SK-N-SH (cell line): ENCODE measurements at regions not wholly inside any gene's neighbourhood (a gene's known extent, or its start where the extent isn't known, plus 50 kb on each side); places are given as distances from the start of the nearest gene placed in this dataset.

Experiments used
- CTCF ChIA-PET: fragments of 300-600, 350-600 bp; formaldehyde crosslinking; extraction: SDS; loops from one replicate; lab custom pipeline; 2021; lab: Yijun Ruan, JAX
- POLR2A ChIA-PET: fragments of 350-600 bp; sonication (Branson Sonifier 250); formaldehyde crosslinking; extraction: SDS; loops from one replicate; lab custom pipeline; 2020; ENCODE audit warnings: antibody characterized with exemption, inconsistent platforms; lab: Yijun Ruan, JAX
- DNase-seq: peaks from one replicate; pipeline ENCODE4 v3.0.0; 2012
- H2AFZ ChIP-seq: fragments of 200-600 bp; sonication (generic); 2 replicates; pipeline ENCODE4 v1.8.1; 2016; ENCODE audit warnings: antibody characterized with exemption, mild to moderate bottlenecking, low read depth
- H3F3A ChIP-seq: fragments of 200-600 bp; sonication (generic); replicated peaks from 2 replicates; pipeline ENCODE3; 2016; ENCODE audit warnings: antibody characterized with exemption, mild to moderate bottlenecking; ENCODE audit not compliant: insufficient read depth
- H3K27ac ChIP-seq, 2 experiments: fragments of 200-500 bp in 1 of 2; fragments of 200-600 bp in 1 of 2; sonication (Bioruptor generic) in 1 of 2; sonication (generic), shearing (Covaris generic) in 1 of 2; 2 replicates each; pipeline versions ENCODE4 v1.5.1 to v1.6.1; 2014 to 2016; ENCODE audit warnings: low read depth in 2 of 2, inconsistent platforms in 1 of 2, low read length in 1 of 2, mild to moderate bottlenecking in 1 of 2, mixed read lengths in 1 of 2
- H3K27me3 ChIP-seq: fragments of 200-600 bp; sonication (generic), shearing (Covaris generic); 2 replicates; pipeline ENCODE4 v1.6.1; 2016; ENCODE audit warnings: mixed run types; ENCODE audit not compliant: insufficient read depth
- H3K36me3 ChIP-seq, 2 experiments: fragments of 200-500 bp in 1 of 2; fragments of 200-600 bp in 1 of 2; sonication (Bioruptor generic) in 1 of 2; sonication (generic) in 1 of 2; replicated peaks in 1 of 2; 2 replicates each; pipeline versions ENCODE3 to v1.5.1; 2014 to 2016; ENCODE audit warnings: low read length in 1 of 2, mild to moderate bottlenecking in 1 of 2; ENCODE audit not compliant: insufficient read depth in 2 of 2, control insufficient read depth in 1 of 2
- H3K4me1 ChIP-seq, 2 experiments: fragments of 200-500 bp in 1 of 2; fragments of 200-600 bp in 1 of 2; sonication (Bioruptor generic) in 1 of 2; sonication (generic), shearing (Covaris generic) in 1 of 2; 2 replicates each; pipeline versions ENCODE4 v1.5.1 to v1.6.1; 2014 to 2016; ENCODE audit warnings: low read depth in 1 of 2, low read length in 1 of 2, mixed run types in 1 of 2; ENCODE audit not compliant: insufficient read depth in 2 of 2, control insufficient read depth in 1 of 2
- H3K4me2 ChIP-seq: fragments of 200-600 bp; sonication (generic), shearing (Covaris generic); 2 replicates; pipeline ENCODE4 v1.6.1; 2017; ENCODE audit warnings: mixed run types
- H3K4me3 ChIP-seq, 2 experiments: fragments of 200-500 bp in 1 of 2; fragments of 200-600 bp in 1 of 2; sonication (Bioruptor generic) in 1 of 2; sonication (generic), shearing (Covaris generic) in 1 of 2; 2 replicates each; pipeline versions ENCODE4 v1.5.1 to v1.8.1; 2014 to 2016; ENCODE audit warnings: low read depth in 2 of 2, inconsistent platforms in 1 of 2, low read length in 1 of 2, mild to moderate bottlenecking in 1 of 2, mixed read lengths in 1 of 2, moderate library complexity in 1 of 2
- H3K79me2 ChIP-seq: fragments of 200-600 bp; sonication (generic); 2 replicates; pipeline ENCODE4 v1.8.1; 2017; ENCODE audit warnings: mild to moderate bottlenecking; ENCODE audit not compliant: insufficient read depth
- H3K9ac ChIP-seq: fragments of 200-600 bp; sonication (generic); 2 replicates; pipeline ENCODE4 v1.6.1; 2017; ENCODE audit warnings: mixed run types
- H3K9me2 ChIP-seq: fragments of 200-600 bp; sonication (generic); 2 replicates; pipeline ENCODE4 v1.6.1; 2017; ENCODE audit warnings: mixed run types
- H3K9me3 ChIP-seq: fragments of 200-600 bp; sonication (generic); 2 replicates; pipeline ENCODE4 v1.6.1; 2017; ENCODE audit warnings: mixed run types, mild to moderate bottlenecking, moderate library complexity
- H4K20me1 ChIP-seq: fragments of 200-600 bp; sonication (generic); 2 replicates; pipeline ENCODE4 v1.6.1; 2017; ENCODE audit warnings: mild to moderate bottlenecking, mixed run types; ENCODE audit not compliant: insufficient read depth
- CHD2 ChIP-seq: fragments of 150-350 bp; IDR thresholded peaks from 2 replicates; pipeline ENCODE4 v1.6.1; 2018; ENCODE audit warnings: low read length; ENCODE audit not compliant: partially characterized antibody
- CTCF ChIP-seq: fragments of 200-600 bp; sonication (generic); IDR thresholded peaks from 2 replicates; pipeline ENCODE4 v1.6.1; 2017; ENCODE audit warnings: antibody characterized with exemption, mild to moderate bottlenecking, moderate library complexity
- ELF1 ChIP-seq: IDR thresholded peaks from 2 replicates; pipeline ENCODE4 v1.4.0; 2012
- FOSL2 ChIP-seq: IDR thresholded peaks from 2 replicates; pipeline ENCODE4 v1.4.0; 2012; ENCODE audit warnings: low read depth, mild to moderate bottlenecking, moderate library complexity, borderline replicate concordance
- GABPA ChIP-seq: IDR thresholded peaks from 2 replicates; pipeline ENCODE4 v1.4.0; 2012; ENCODE audit warnings: low read depth, mild to moderate bottlenecking
- JUND ChIP-seq: IDR thresholded peaks from 2 replicates; pipeline ENCODE4 v1.4.0; 2012
- MEF2A ChIP-seq: IDR thresholded peaks from 2 replicates; pipeline ENCODE4 v1.4.0; 2012; ENCODE audit warnings: low read depth, borderline replicate concordance
- MXI1 ChIP-seq: IDR thresholded peaks from 2 replicates; pipeline ENCODE4 v1.6.1; 2012; ENCODE audit warnings: mild to moderate bottlenecking, low read depth, low read length, improper control_type of control experiment
- NFIC ChIP-seq: IDR thresholded peaks from 2 replicates; pipeline ENCODE4 v1.4.0; 2012; ENCODE audit warnings: borderline replicate concordance
- NRF1 ChIP-seq: IDR thresholded peaks from 2 replicates; pipeline ENCODE4 v1.6.1; 2012; ENCODE audit warnings: low read depth, mild to moderate bottlenecking, low read length
- PBX3 ChIP-seq: IDR thresholded peaks from 2 replicates; pipeline ENCODE4; 2012
- RXRA ChIP-seq: IDR thresholded peaks from 2 replicates; pipeline ENCODE4 v1.4.0; 2012; ENCODE audit warnings: low read depth, mild to moderate bottlenecking, borderline replicate concordance
- SIN3A ChIP-seq: IDR thresholded peaks from 2 replicates; pipeline ENCODE4 v1.6.1; 2012; ENCODE audit warnings: low read depth, mild to moderate bottlenecking, low read length, moderate library complexity, borderline replicate concordance
- TAF1 ChIP-seq: IDR thresholded peaks from 2 replicates; pipeline ENCODE4 v1.6.1; 2012; ENCODE audit warnings: low read depth, mild to moderate bottlenecking, low read length, moderate library complexity, borderline replicate concordance
- TCF12 ChIP-seq: IDR thresholded peaks from 2 replicates; pipeline ENCODE4 v1.4.0; 2012
- TEAD4 ChIP-seq: IDR thresholded peaks from 2 replicates; pipeline ENCODE4 v1.4.0; 2012; ENCODE audit warnings: mild to moderate bottlenecking, borderline replicate concordance; ENCODE audit not compliant: insufficient read depth
- WGBS: methylation state at CpG from one replicate; pipeline ENCODE4 v1.1.6; 2017; ENCODE audit warnings: low lambda C conversion rate; 5-methylcytosine and 5-hydroxymethylcytosine counted together
- TF ChIP-seq, protein P1 (sequence below): IDR thresholded peaks from 2 replicates; pipeline ENCODE4 v1.4.0; 2012; ENCODE audit warnings: low read depth, borderline replicate concordance

- H3K9ac ChIP-seq = no peak overlapping the region
- H3K36me3 ChIP-seq = no peaks in the 10 kb centered on the region
- no peaks in the 10 kb centered on the region for H3K9me3 ChIP-seq
- H3K4me2 ChIP-seq = no peak overlapping the region
- no peaks in the 10 kb centered on the region for H3K4me1 ChIP-seq
- H3K27ac ChIP-seq = no peak overlapping the region
- H3K9me2 ChIP-seq = no peaks in the 10 kb centered on the region
- no peaks in the 10 kb centered on the region for H3K79me2 ChIP-seq
- no peak for DNase-seq
- ChIA-PET POLR2A (no interaction called here), CTCF (no interaction called here)
- H3F3A ChIP-seq = no peaks in the 10 kb centered on the region
- no peak overlapping the region for H3K4me3 ChIP-seq
- no peak for TF ChIP-seq TAF1
- no peak overlapping the region for H2AFZ ChIP-seq
- no peaks in the 10 kb centered on the region for H4K20me1 ChIP-seq
- H3K27me3 ChIP-seq = no peaks in the 10 kb centered on the region
- WGBS = 67% methylated on average over 1 of the region's 1 CpG
Measured at GRCh38 chr12:83250866-83251265, 564.2 kb downstream of the TMTC2 start.

GRCh38 chr12:83245156-83245555 lies 558.5 kb downstream of the TMTC2 start:
- Histone ChIP-seq H3K27me3 (no peaks in the 10 kb centered on the region), H3K9me2 (no peaks in the 10 kb centered on the region), H4K20me1 (no peaks in the 10 kb centered on the region), H3K9ac (no peak overlapping the region), H3K4me3 (no peak overlapping the region), H3K36me3 (no peaks in the 10 kb centered on the region), H3K9me3 (no peaks in the 10 kb centered on the region), H3K4me2 (no peak overlapping the region), H3K27ac (no peak overlapping the region), H3F3A (no peaks in the 10 kb centered on the region), H3K4me1 (no peaks in the 10 kb centered on the region), H2AFZ (no peak overlapping the region), H3K79me2 (no peaks in the 10 kb centered on the region)
- TF ChIP-seq ELF1 (no peak), SIN3A (no peak), RXRA (no peak), FOSL2 (no peak), TCF12 (no peak), MEF2A (no peak), MXI1 (no peak), JUND (no peak), GABPA (no peak), NFIC (no peak), TAF1 (no peak), PBX3 (no peak), CTCF (no peak), CHD2 (no peak), NRF1 (no peak), TEAD4 (no peak)
- TF ChIP-seq, protein P1, sequence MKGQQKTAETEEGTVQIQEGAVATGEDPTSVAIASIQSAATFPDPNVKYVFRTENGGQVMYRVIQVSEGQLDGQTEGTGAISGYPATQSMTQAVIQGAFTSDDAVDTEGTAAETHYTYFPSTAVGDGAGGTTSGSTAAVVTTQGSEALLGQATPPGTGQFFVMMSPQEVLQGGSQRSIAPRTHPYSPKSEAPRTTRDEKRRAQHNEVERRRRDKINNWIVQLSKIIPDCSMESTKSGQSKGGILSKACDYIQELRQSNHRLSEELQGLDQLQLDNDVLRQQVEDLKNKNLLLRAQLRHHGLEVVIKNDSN = no peak
- DNase-seq = no peak
- CTCF ChIA-PET = no interaction called here
- 42% methylated on average over 3 of the region's 3 CpGs for WGBS
- POLR2A ChIA-PET = no interaction called here
